ENCODE measurements at regions not wholly inside any gene's neighbourhood (a gene's known extent, or its start where the extent isn't known, plus 50 kb on each side); places are given as distances from the start of the nearest gene placed in this dataset.
"Not testable (repeated sequence)": the region's sequence is repeated elsewhere in the genome, so short reads cannot be mapped to it uniquely, and the experiment has no call there.

GRCh38 chrX:142483965-142484364 is 278.9 kb upstream of the MAGEC2 start:
- DNase-seq = no peak

- DNase-seq = no peak
Measured at GRCh38 chrX:142446349-142446748, 241.3 kb upstream of the MAGEC2 start.

GRCh38 chrX:142428916-142429315 is 223.8 kb upstream of the MAGEC2 start:
- no peak for DNase-seq

- DNase-seq = not testable (repeated sequence)
Measured at GRCh38 chrX:142390998-142391397, 185.9 kb upstream of the MAGEC2 start.

- DNase-seq = no peak
Measured at GRCh38 chrX:142363501-142363900, 158.4 kb upstream of the MAGEC2 start.

- no peak for DNase-seq
Measured at GRCh38 chrX:142359331-142359730, 154.2 kb upstream of the MAGEC2 start.

- DNase-seq = no peak
Measured at GRCh38 chrX:142327182-142327581, 122.1 kb upstream of the MAGEC2 start.

GRCh38 chrX:142312591-142312990 is 107.5 kb upstream of the MAGEC2 start:
- DNase-seq = no peak

- no peak for DNase-seq
Measured at GRCh38 chrX:142299406-142299805, 94.3 kb upstream of the MAGEC2 start.

GRCh38 chrX:142296421-142296820 is 91.3 kb upstream of the MAGEC2 start:
- no peak for DNase-seq

GRCh38 chrX:142295190-142295589 is 90.1 kb upstream of the MAGEC2 start:
- no peak for DNase-seq

GRCh38 chrX:142270166-142270565 is 65.1 kb upstream of the MAGEC2 start:
- not testable (repeated sequence) for DNase-seq

GRCh38 chrX:142266417-142266816 is 61.3 kb upstream of the MAGEC2 start:
- no peak for DNase-seq

- not testable (repeated sequence) for DNase-seq
Measured at GRCh38 chrX:142265549-142265948, 60.5 kb upstream of the MAGEC2 start.

GRCh38 chrX:142256935-142257334 is 51.8 kb upstream of the MAGEC2 start:
- DNase-seq = no peak

Measured in hindlimb muscle (tissue), 1 donor.